ENCODE measurements at regions not wholly inside any gene's neighbourhood (a gene's known extent, or its start where the extent isn't known, plus 50 kb on each side); places are given as distances from the start of the nearest gene placed in this dataset.

GRCh38 chrX:33721927-33722326 is 410.2 kb downstream of the FAM47A start:
- no peak for DNase-seq (ENCODE audit: low read depth in 1 of 2, low spot score in 1 of 2)
- Histone ChIP-seq H3K27ac (replicated peaks) (no peak overlapping the region), H3K4me3 (replicated peaks; ENCODE audit: insufficient read depth, low read length) (no peak overlapping the region), H3K27me3 (ENCODE audit: insufficient read depth, poor library complexity, severe bottlenecking) (peaks cover 2% of the 10 kb centered on the region)
- no peak for TF ChIP-seq CTCF (IDR thresholded peaks at IDR 0.05; ENCODE audit: insufficient read depth, low read length)
- no peak for TF ChIP-seq SPI1 (IDR thresholded peaks at IDR 0.05; ENCODE audit: borderline replicate concordance, low read depth)
- TF ChIP-seq GABPA (IDR thresholded peaks at IDR 0.05; ENCODE audit: low read depth): no peak

GRCh38 chrX:33686105-33686504 is 446.0 kb downstream of the FAM47A start:
- no peak for TF ChIP-seq CTCF (IDR thresholded peaks at IDR 0.05; ENCODE audit: insufficient read depth, low read length)
- no peak for TF ChIP-seq SPI1 (IDR thresholded peaks at IDR 0.05; ENCODE audit: borderline replicate concordance, low read depth)
- TF ChIP-seq POLR2AphosphoS5 (IDR thresholded peaks at IDR 0.05; ENCODE audit: low read depth): no peak
- no peak for TF ChIP-seq REST (IDR thresholded peaks at IDR 0.05; ENCODE audit: insufficient replicate concordance, low read depth)
- TF ChIP-seq GABPA (IDR thresholded peaks at IDR 0.05; ENCODE audit: low read depth): no peak
- H3K4me3 ChIP-seq (replicated peaks; ENCODE audit: insufficient read depth, low read length): no peak overlapping the region
- no peak overlapping the region for H3K27ac ChIP-seq (replicated peaks)
- DNase-seq (ENCODE audit: low read depth in 1 of 2, low spot score in 1 of 2): no peak
- H3K27me3 ChIP-seq (ENCODE audit: insufficient read depth, poor library complexity, severe bottlenecking): no peaks in the 10 kb centered on the region
